Neuronal stem cell (in vitro differentiated cells): ENCODE measurements at regions not wholly inside any gene's neighbourhood (a gene's known extent, or its start where the extent isn't known, plus 50 kb on each side); places are given as distances from the start of the nearest gene placed in this dataset.
"Not testable (repeated sequence)": the region's sequence is repeated elsewhere in the genome, so short reads cannot be mapped to it uniquely, and the experiment has no call there.

Experiments used
- DNase-seq: peaks from one replicate; pipeline ENCODE4 v3.0.0-alpha.2; 2013; ENCODE audit warnings: low spot score
- H2AFZ ChIP-seq: one replicate; pipeline ENCODE4 v1.6.1; 2013; ENCODE audit warnings: mild to moderate bottlenecking, low read length, inconsistent platforms
- H2AK5ac ChIP-seq: 2 replicates; pipeline ENCODE4 v1.6.1; 2013; ENCODE audit warnings: low read depth, mild to moderate bottlenecking, inconsistent platforms, low read length, moderate library complexity, mixed read lengths
- H2BK120ac ChIP-seq: 2 replicates; pipeline ENCODE4 v1.6.1; 2013; ENCODE audit warnings: low read depth, mild to moderate bottlenecking, inconsistent platforms, low read length, moderate library complexity, mixed read lengths
- H2BK12ac ChIP-seq: one replicate; pipeline ENCODE4 v1.6.1; 2013; ENCODE audit warnings: low read length, inconsistent platforms
- H2BK15ac ChIP-seq: 2 replicates; pipeline ENCODE4 v1.6.1; 2013; ENCODE audit warnings: mild to moderate bottlenecking, low read length, inconsistent platforms, mixed read lengths
- H2BK5ac ChIP-seq: one replicate; pipeline ENCODE4 v1.6.1; 2013; ENCODE audit warnings: inconsistent platforms, mild to moderate bottlenecking, low read length, moderate library complexity
- H3K14ac ChIP-seq: one replicate; pipeline ENCODE4 v1.6.1; 2013; ENCODE audit warnings: low read length, inconsistent platforms
- H3K18ac ChIP-seq: 2 replicates; pipeline ENCODE4 v1.6.1; 2013; ENCODE audit warnings: low read length, inconsistent platforms
- H3K23ac ChIP-seq: 2 replicates; pipeline ENCODE4 v1.6.1; 2013; ENCODE audit warnings: low read depth, mild to moderate bottlenecking, mixed read lengths, low read length, inconsistent platforms; ENCODE audit not compliant: poor library complexity
- H3K27ac ChIP-seq: replicated peaks from 3 replicates; pipeline ENCODE4 v1.5.1; 2013; ENCODE audit warnings: low read length, inconsistent platforms
- H3K27me3 ChIP-seq, 3 experiments: 2 replicates each; pipeline ENCODE4 v1.6.1; 2013; ENCODE audit warnings: low read length in 3 of 3, mild to moderate bottlenecking in 2 of 3, inconsistent platforms in 1 of 3, low read depth in 1 of 3, mixed read lengths in 1 of 3, moderate library complexity in 1 of 3; ENCODE audit not compliant: control insufficient read depth in 3 of 3, insufficient read depth in 3 of 3
- H3K36me3 ChIP-seq, 2 donors: replicated peaks in 1 of 2; 2 replicates each; pipeline ENCODE4 v1.6.1; 2013; ENCODE audit warnings: low read length in 2 of 2; ENCODE audit not compliant: control insufficient read depth in 2 of 2, insufficient read depth in 2 of 2
- H3K4ac ChIP-seq: 2 replicates; pipeline ENCODE4 v1.6.1; 2013; ENCODE audit warnings: inconsistent platforms, mild to moderate bottlenecking, low read length, moderate library complexity
- H3K4me1 ChIP-seq, 2 donors: 1 replicate in 1 of 2; 2 replicates in 1 of 2; pipeline ENCODE4 v1.6.1; 2013; ENCODE audit warnings: low read length in 2 of 2, low read depth in 1 of 2; ENCODE audit not compliant: control insufficient read depth in 2 of 2, insufficient read depth in 1 of 2
- H3K4me2 ChIP-seq: one replicate; pipeline ENCODE4 v1.6.1; 2013; ENCODE audit warnings: mild to moderate bottlenecking, low read length, inconsistent platforms; ENCODE audit not compliant: insufficient read depth, poor library complexity, severe bottlenecking
- H3K4me3 ChIP-seq, 2 donors: 2 replicates each; pipeline ENCODE4 v1.5.1; 2013; ENCODE audit warnings: low read length in 2 of 2, mild to moderate bottlenecking in 2 of 2, inconsistent platforms in 1 of 2, moderate library complexity in 1 of 2
- H3K79me1 ChIP-seq: one replicate; pipeline ENCODE4 v1.6.1; 2013; ENCODE audit warnings: low read depth, mild to moderate bottlenecking, inconsistent platforms, low read length, moderate library complexity
- H3K9ac ChIP-seq: one replicate; pipeline ENCODE4 v1.6.1; 2013; ENCODE audit warnings: mild to moderate bottlenecking, low read depth, low read length, inconsistent platforms; ENCODE audit not compliant: poor library complexity
- H3K9me3 ChIP-seq, 2 donors: replicated peaks in 1 of 2; 2 replicates each; pipeline versions ENCODE3 to v1.6.1; 2013; ENCODE audit warnings: low read length in 2 of 2, mild to moderate bottlenecking in 2 of 2, inconsistent platforms in 1 of 2, low read depth in 1 of 2, mixed read lengths in 1 of 2, moderate library complexity in 1 of 2; ENCODE audit not compliant: control insufficient read depth in 2 of 2, insufficient read depth in 1 of 2
- H4K8ac ChIP-seq: one replicate; pipeline ENCODE4 v1.6.1; 2013; ENCODE audit warnings: low read depth, mild to moderate bottlenecking, inconsistent platforms, low read length, moderate library complexity
- H4K91ac ChIP-seq: one replicate; pipeline ENCODE4 v1.6.1; 2013; ENCODE audit warnings: low read length, low read depth, mild to moderate bottlenecking, inconsistent platforms; ENCODE audit not compliant: poor library complexity
- WGBS, 2 donors: extraction: QIAGEN DNeasy Blood & Tissue Kit; methylation state at CpG; one replicate each; pipeline ENCODE4 v1.1.7; 2013; ENCODE audit warnings: missing lambda C conversion rate in 2 of 2, mixed read lengths in 1 of 2; ENCODE audit not compliant: insufficient read length in 2 of 2, insufficient replicate concordance in 1 of 2; ENCODE audit errors: extremely low coverage in 2 of 2; 5-methylcytosine and 5-hydroxymethylcytosine counted together

- H3K4me3 ChIP-seq = not testable (repeated sequence)
Observed at GRCh38 chr4:159804592-159804991, 701.7 kb downstream of the RAPGEF2 start.

GRCh38 chr4:159823743-159824142 is 720.9 kb downstream of the RAPGEF2 start:
- Histone ChIP-seq H3K27me3 (no peaks in the 10 kb centered on the region), H2AFZ (no peak overlapping the region), H2AK5ac (no peak overlapping the region), H3K9ac (no peak overlapping the region), H3K4me2 (no peak overlapping the region), H3K18ac (no peak overlapping the region), H4K91ac (no peak overlapping the region), H3K4ac (no peak overlapping the region), H2BK12ac (no peak overlapping the region), H4K8ac (no peak overlapping the region), H2BK120ac (no peak overlapping the region), H2BK15ac (no peak overlapping the region), H2BK5ac (no peak overlapping the region), H3K27ac (no peak overlapping the region), H3K23ac (no peak overlapping the region), H3K36me3 (no peaks in the 10 kb centered on the region), H3K14ac (no peak overlapping the region), H3K9me3 (no peaks in the 10 kb centered on the region), H3K79me1 (no peaks in the 10 kb centered on the region), H3K4me3 (no peak overlapping the region), H3K4me1 (no peaks in the 10 kb centered on the region)
- no peak for DNase-seq
- no CpG with 5 or more reads among the region's 2 CpGs for WGBS, 2 donors

More at GRCh38 chr4:159804592-159804991, 701.7 kb downstream of the RAPGEF2 start:
- H3K18ac ChIP-seq, H3K4me2 ChIP-seq, H3K27ac ChIP-seq, H3K79me1 ChIP-seq, H2BK5ac ChIP-seq, H3K27me3 ChIP-seq, DNase-seq, H3K4me1 ChIP-seq, H2BK120ac ChIP-seq, H2BK15ac ChIP-seq, H4K91ac ChIP-seq, H3K4ac ChIP-seq, H3K9me3 ChIP-seq, H4K8ac ChIP-seq, H2AK5ac ChIP-seq, H3K9ac ChIP-seq, H3K23ac ChIP-seq, H3K36me3 ChIP-seq, H2BK12ac ChIP-seq, H2AFZ ChIP-seq, H3K14ac ChIP-seq: not testable (repeated sequence)
- no CpG with 5 or more reads among the region's 12 CpGs for WGBS, 2 donors

DNA sequence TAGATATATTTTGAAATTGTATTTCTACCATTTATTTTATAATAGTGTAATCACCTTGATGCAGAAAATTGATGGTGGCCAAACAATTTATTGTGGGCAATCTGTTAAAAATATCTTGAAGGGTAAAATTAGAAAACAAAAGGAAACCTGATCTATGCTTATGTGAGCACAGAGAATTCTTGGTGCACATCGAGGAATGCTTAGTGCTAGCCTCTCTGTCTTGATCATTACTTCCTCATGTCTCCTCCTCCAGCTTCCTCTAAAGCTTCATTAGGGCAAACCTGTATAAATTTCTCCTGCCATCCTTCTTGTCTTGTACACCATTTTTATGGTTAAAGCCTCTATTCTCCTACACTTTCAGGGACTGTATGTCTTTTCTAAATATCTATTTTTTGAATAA is 725.8 kb downstream of the RAPGEF2 start:
- Histone ChIP-seq H3K79me1 (no peaks in the 10 kb centered on the region), H2AK5ac (no peak overlapping the region), H3K4me1 (no peaks in the 10 kb centered on the region), H3K4ac (no peak overlapping the region), H2BK120ac (no peak overlapping the region), H3K9me3 (no peaks in the 10 kb centered on the region), H3K27me3 (no peaks in the 10 kb centered on the region), H2BK12ac (no peak overlapping the region), H3K4me3 (no peak overlapping the region), H3K18ac (no peak overlapping the region), H2BK15ac (no peak overlapping the region), H3K27ac (no peak overlapping the region), H3K23ac (no peak overlapping the region), H3K9ac (no peak overlapping the region), H4K8ac (no peak overlapping the region), H2AFZ (no peak overlapping the region), H3K14ac (no peak overlapping the region), H2BK5ac (no peak overlapping the region), H4K91ac (no peak overlapping the region), H3K36me3 (no peaks in the 10 kb centered on the region), H3K4me2 (no peak overlapping the region)
- DNase-seq = no peak
- WGBS, 2 donors = no CpG with 5 or more reads among the region's 1 CpG

- Histone ChIP-seq H2AK5ac (no peak overlapping the region), H2AFZ (no peak overlapping the region), H4K91ac (no peak overlapping the region), H3K4me1 (no peaks in the 10 kb centered on the region), H3K9me3 (no peaks in the 10 kb centered on the region), H3K4me3 (no peak overlapping the region), H3K4me2 (no peak overlapping the region), H3K4ac (no peak overlapping the region), H2BK15ac (no peak overlapping the region), H3K36me3 (no peaks in the 10 kb centered on the region), H3K23ac (no peak overlapping the region), H2BK5ac (no peak overlapping the region), H2BK12ac (no peak overlapping the region), H3K14ac (no peak overlapping the region), H3K79me1 (no peaks in the 10 kb centered on the region), H3K18ac (no peak overlapping the region), H3K9ac (no peak overlapping the region), H3K27me3 (no peaks in the 10 kb centered on the region), H3K27ac (no peak overlapping the region), H2BK120ac (no peak overlapping the region), H4K8ac (no peak overlapping the region)
- DNase-seq = no peak
- WGBS, 2 donors = no CpG with 5 or more reads among the region's 2 CpGs
Observed at GRCh38 chr4:159829184-159829583, 726.3 kb downstream of the RAPGEF2 start.
